ENCODE measurements at regions not wholly inside any gene's neighbourhood (a gene's known extent, or its start where the extent isn't known, plus 50 kb on each side); places are given as distances from the start of the nearest gene placed in this dataset.

GRCh38 chr3:190252080-190252479, 70.2 kb downstream of the CLDN1 start:
- no TSS peak for BruUV-seq (replicated peaks)
- H2AFZ ChIP-seq (ENCODE audit: control insufficient read depth, low read depth, low read length): no peak overlapping the region
- H4K20me1 ChIP-seq (ENCODE audit: control insufficient read depth, insufficient read depth): no peaks in the 10 kb centered on the region
- RAD21 ChIA-PET (ENCODE audit: unreplicated experiment): no interaction called here
- no peak overlapping the region for H3K4me2 ChIP-seq (ENCODE audit: control insufficient read depth, insufficient read depth)
- no peak overlapping the region for H3K4me3 ChIP-seq
- CTCF ChIA-PET: no interaction called here
- no peak for DNase-seq (ENCODE audit: low read depth, low spot score)
- no peak overlapping the region for H3K9ac ChIP-seq (ENCODE audit: control insufficient read depth, insufficient read depth, low read length)
- ATAC-seq: peak; percentile 38; the same call in 1 of the 3 replicates
- WGBS (ENCODE audit: insufficient coverage, insufficient replicate concordance, low lambda C conversion rate, missing lambda C conversion rate): 8% methylated on average over 1 of the region's 1 CpG
- SMC1A ChIA-PET (ENCODE audit: uncharacterized antibody, unreplicated experiment): interaction anchor here (0.7 kb wide), 1 partner anchor 1958 kb away, joined by 3 read pairs; no protein-coding TSS in a partner anchor
- no peaks in the 10 kb centered on the region for H3K4me1 ChIP-seq (ENCODE audit: control insufficient read depth, insufficient read depth, low read length)
- no peaks in the 10 kb centered on the region for H3K36me3 ChIP-seq (ENCODE audit: control insufficient read depth in 2 of 2, insufficient read depth in 2 of 2, low read length in 1 of 2)
- no peaks in the 10 kb centered on the region for H3K79me2 ChIP-seq (ENCODE audit: control insufficient read depth, insufficient read depth, low read length)
- FAIRE-seq: no peak
- in situ Hi-C loops (cut with MboI): no loop called here
- intact Hi-C loops (cut with micrococcal nuclease; ENCODE audit: unreplicated experiment): no loop called here
- POLR2A ChIA-PET: no interaction called here
- no peaks in the 10 kb centered on the region for H3K27me3 ChIP-seq (replicated peaks in 1 of 2; ENCODE audit: control insufficient read depth in 2 of 2, insufficient read depth in 2 of 2, low read length in 1 of 2)
- no peak overlapping the region for H3K27ac ChIP-seq (ENCODE audit: control insufficient read depth, insufficient read depth)
- H3K9me3 ChIP-seq (replicated peaks; ENCODE audit: control insufficient read depth, insufficient read depth, low read length): no peaks in the 10 kb centered on the region
- TF ChIP-seq ZNF687 (IDR thresholded peaks at IDR 0.05) (no peak), TARDBP (IDR thresholded peaks at IDR 0.05; ENCODE audit: borderline replicate concordance) (no peak), STAT1 (conservative IDR thresholded peaks at IDR 0.05) (no peak), GABPA (IDR thresholded peaks at IDR 0.05; ENCODE audit: low read depth) (no peak), E4F1 (IDR thresholded peaks at IDR 0.05; ENCODE audit: borderline replicate concordance, partially characterized antibody) (no peak), YY1 (IDR thresholded peaks at IDR 0.05; ENCODE audit: low read depth, low read length) (no peak), BCL3 (IDR thresholded peaks at IDR 0.05; ENCODE audit: borderline replicate concordance, insufficient read depth, low read depth, low read length, poor library complexity, severe bottlenecking) (no peak), IKZF2 (IDR thresholded peaks at IDR 0.05) (no peak), ATF2 (IDR thresholded peaks at IDR 0.05; ENCODE audit: low read length) (no peak), CREM (IDR thresholded peaks at IDR 0.05; ENCODE audit: low read depth) (no peak), KLF5 (IDR thresholded peaks at IDR 0.05; ENCODE audit: partially characterized antibody) (no peak), KAT2A (conservative IDR thresholded peaks at IDR 0.05; ENCODE audit: control insufficient read depth, low read depth, low read length) (no peak)

Data from GM12878 (cell line).